Suppressor macrophage treated with lipopolysaccharide for 4 hours (primary cell): ENCODE measurements at regions not wholly inside any gene's neighbourhood (a gene's known extent, or its start where the extent isn't known, plus 50 kb on each side); places are given as distances from the start of the nearest gene placed in this dataset.
"Not testable (repeated sequence)": the region's sequence is repeated elsewhere in the genome, so short reads cannot be mapped to it uniquely, and the experiment has no call there.

ENCODE experiments used
- DNase-seq: peaks from one replicate; pipeline ENCODE4 v3.0.0-alpha.2; 2020

- no peak for DNase-seq
Observed at GRCh38 chr21:29396951-29397455, 98.3 kb downstream of the BACH1 start.

- DNase-seq = no peak
Observed at GRCh38 chr21:29403301-29403700, 104.6 kb downstream of the BACH1 start.

- peak; percentile 48 for DNase-seq
Observed at GRCh38 chr21:29403922-29404538, 105.3 kb downstream of the BACH1 start.

- DNase-seq = no peak
Observed at GRCh38 chr21:29405503-29406122, 106.9 kb downstream of the BACH1 start.

GRCh38 chr21:29406385-29406784 lies 107.7 kb downstream of the BACH1 start:
- no peak for DNase-seq

GRCh38 chr21:29407571-29407970 lies 108.8 kb downstream of the BACH1 start:
- no peak for DNase-seq

GRCh38 chr21:29413683-29414082 lies 115.0 kb downstream of the BACH1 start:
- no peak for DNase-seq

GRCh38 chr21:29416268-29416667 lies 117.5 kb downstream of the BACH1 start:
- DNase-seq = no peak

- peak; percentile 21 for DNase-seq
Observed at GRCh38 chr21:29418813-29419212, 120.1 kb downstream of the BACH1 start.

- DNase-seq = no peak
Observed at GRCh38 chr21:29419422-29419821, 120.7 kb downstream of the BACH1 start.

GRCh38 chr21:29423099-29423870 lies 124.6 kb downstream of the BACH1 start:
- DNase-seq = peak; percentile 36

GRCh38 chr21:29424728-29425127 lies 126.0 kb downstream of the BACH1 start:
- no peak for DNase-seq

- DNase-seq = no peak
Observed at GRCh38 chr21:29429218-29429617, 130.5 kb downstream of the BACH1 start.

- DNase-seq = no peak
Observed at GRCh38 chr21:29430030-29430429, 131.3 kb downstream of the BACH1 start.

GRCh38 chr21:29430576-29430975 lies 131.9 kb downstream of the BACH1 start:
- DNase-seq = no peak

- no peak for DNase-seq
Observed at GRCh38 chr21:29431178-29431577, 132.5 kb downstream of the BACH1 start.

- DNase-seq = no peak
Observed at GRCh38 chr21:29431680-29432079, 133.0 kb downstream of the BACH1 start.

GRCh38 chr21:29433366-29434059 lies 134.8 kb downstream of the BACH1 start:
- no peak for DNase-seq

- DNase-seq = no peak
Observed at GRCh38 chr21:29434081-29434480, 135.4 kb downstream of the BACH1 start.

GRCh38 chr21:29434982-29435381 lies 136.3 kb downstream of the BACH1 start:
- not testable (repeated sequence) for DNase-seq

GRCh38 chr21:29436143-29436542 lies 137.4 kb downstream of the BACH1 start:
- no peak for DNase-seq

GRCh38 chr21:29436650-29437049 lies 137.9 kb downstream of the BACH1 start:
- no peak for DNase-seq

GRCh38 chr21:29441651-29442050 lies 142.9 kb downstream of the BACH1 start:
- no peak for DNase-seq
